GM23338 (cell line): ENCODE measurements at regions not wholly inside any gene's neighbourhood (a gene's known extent, or its start where the extent isn't known, plus 50 kb on each side); places are given as distances from the start of the nearest gene placed in this dataset.

Experiments used
- ATAC-seq: fragments of 200-7000 bp; cut with Tn5 transposase; 3 replicates; pipeline ENCODE4 v1.9.1; 2020
- DNase-seq: peaks from one replicate; pipeline ENCODE4 v3.0.0-alpha.2; 2015; ENCODE audit warnings: low spot score
- H2AFZ ChIP-seq: fragments of 200-600 bp; sonication (generic); 2 replicates; pipeline ENCODE4 v1.8.0; 2016; ENCODE audit warnings: antibody characterized with exemption, mild to moderate bottlenecking, moderate library complexity
- H3F3A ChIP-seq: fragments of 200-600 bp; sonication (generic); replicated peaks from 2 replicates; pipeline ENCODE4 v1.8.0; 2017; ENCODE audit warnings: antibody characterized with exemption, mixed run types, low read depth
- H3K27ac ChIP-seq: fragments of 200-600 bp; sonication (generic); 2 replicates; pipeline ENCODE4 v1.6.1; 2016; ENCODE audit warnings: low read depth
- H3K27me3 ChIP-seq: fragments of 200-600 bp; sonication (generic); 2 replicates; pipeline ENCODE4 v1.8.0; 2016; ENCODE audit warnings: mild to moderate bottlenecking, mixed run types, moderate library complexity; ENCODE audit not compliant: insufficient read depth
- H3K36me3 ChIP-seq: fragments of 200-600 bp; sonication (generic); 2 replicates; pipeline ENCODE4 v1.8.0; 2016; ENCODE audit warnings: mild to moderate bottlenecking; ENCODE audit not compliant: insufficient read depth
- H3K4me1 ChIP-seq: fragments of 200-600 bp; sonication (generic); 2 replicates; pipeline ENCODE4 v1.8.0; 2016; ENCODE audit warnings: mild to moderate bottlenecking, moderate library complexity; ENCODE audit not compliant: insufficient read depth
- H3K4me2 ChIP-seq: fragments of 200-600 bp; sonication (generic); 2 replicates; pipeline ENCODE4 v1.7.1; 2017; ENCODE audit warnings: mixed run types
- H3K4me3 ChIP-seq: fragments of 200-600 bp; sonication (generic); 2 replicates; pipeline ENCODE4 v1.6.1; 2016; ENCODE audit warnings: mixed run types
- H3K79me2 ChIP-seq: fragments of 200-600 bp; sonication (generic); replicated peaks from 2 replicates; pipeline ENCODE4 v1.8.0; 2017; ENCODE audit warnings: mild to moderate bottlenecking; ENCODE audit not compliant: insufficient read depth
- H3K9me2 ChIP-seq: fragments of 200-600 bp; sonication (generic); 2 replicates; pipeline ENCODE4 v1.8.0; 2017; ENCODE audit not compliant: insufficient read depth
- H4K20me1 ChIP-seq: fragments of 200-600 bp; sonication (generic); replicated peaks from 2 replicates; pipeline ENCODE4 v1.8.0; 2017; ENCODE audit warnings: mild to moderate bottlenecking; ENCODE audit not compliant: insufficient read depth
- H3K27ac Mint-ChIP-seq: 2 replicates; pipeline ENCODE4 v1.8.0; 2020; ENCODE audit warnings: inconsistent platforms, mild to moderate bottlenecking, moderate library complexity, mixed read lengths
- H3K27me3 Mint-ChIP-seq: 3 replicates; pipeline ENCODE4 v1.8.0; 2022; ENCODE audit warnings: low read depth, mild to moderate bottlenecking, moderate library complexity, mixed read lengths, inconsistent platforms; ENCODE audit not compliant: insufficient read depth, poor library complexity
- H3K36me3 Mint-ChIP-seq: 3 replicates; pipeline ENCODE4 v1.8.0; 2021; ENCODE audit warnings: low read depth, mild to moderate bottlenecking, inconsistent platforms, moderate library complexity, mixed read lengths
- H3K4me1 Mint-ChIP-seq: 3 replicates; pipeline ENCODE4 v1.8.0; 2020; ENCODE audit warnings: mild to moderate bottlenecking, inconsistent platforms, mixed read lengths
- H3K4me3 Mint-ChIP-seq: 3 replicates; pipeline ENCODE4 v1.8.0; 2021; ENCODE audit warnings: moderate library complexity, mild to moderate bottlenecking, inconsistent platforms, mixed read lengths
- H3K9me3 Mint-ChIP-seq: 3 replicates; pipeline ENCODE4 v1.8.0; 2020; ENCODE audit warnings: moderate library complexity, mild to moderate bottlenecking, inconsistent platforms, mixed read lengths
- EZH2 ChIP-seq: fragments of 200-600 bp; sonication (generic); IDR thresholded peaks from one replicate; pipeline ENCODE4 v1.8.0; 2017; ENCODE audit warnings: antibody characterized with exemption, mild to moderate bottlenecking, low read depth; ENCODE audit not compliant: unreplicated experiment
- EZH2phosphoT487 ChIP-seq: fragments of 200-600 bp; sonication (generic); IDR thresholded peaks from one replicate; pipeline ENCODE4 v1.8.1; 2018; ENCODE audit warnings: antibody characterized with exemption; ENCODE audit not compliant: unreplicated experiment
- POLR2AphosphoS5 ChIP-seq: IDR thresholded peaks from 2 replicates; pipeline ENCODE4 v1.6.1; 2016; ENCODE audit warnings: antibody characterized with exemption, low read depth
- ZNF331 ChIP-seq: fragments of 250-450 bp; sonication (Bioruptor Pico); IDR thresholded peaks from 2 replicates; pipeline ENCODE4 v1.5.0; 2020; ENCODE audit warnings: low read depth, mild to moderate bottlenecking, moderate library complexity
- TF ChIP-seq, protein P1 (sequence below): fragments of 250-450 bp; sonication (Bioruptor Pico); IDR thresholded peaks from 2 replicates; pipeline ENCODE4 v1.5.0; 2020; ENCODE audit warnings: mild to moderate bottlenecking, moderate library complexity

DNA sequence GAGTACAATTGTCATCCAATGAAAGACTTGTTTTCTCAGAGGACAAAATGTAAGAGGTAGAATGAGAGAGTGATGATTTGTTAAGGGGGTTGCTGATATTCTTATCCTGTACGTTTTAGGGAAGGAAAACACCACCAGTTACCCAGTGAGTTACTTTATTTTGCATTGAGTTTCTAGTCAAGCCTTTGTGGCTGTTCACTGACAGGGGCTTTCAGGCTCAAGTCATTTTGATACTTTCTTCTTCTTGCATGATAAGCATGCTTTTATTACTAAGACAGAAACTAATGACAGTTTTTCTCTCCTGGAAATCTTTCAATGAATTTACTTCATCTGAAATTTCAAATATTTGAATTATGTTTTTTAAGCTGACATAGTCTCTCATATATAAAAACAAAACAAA, 710.2 kb upstream of the POM121L12 start:
- H3K36me3 ChIP-seq: no peaks in the 10 kb centered on the region
- ATAC-seq (no peak), DNase-seq (no peak)
- no peak overlapping the region for H3K27ac Mint-ChIP-seq
- no peak overlapping the region for H3K4me3 Mint-ChIP-seq
- no peak overlapping the region for H3K4me3 ChIP-seq
- peaks cover 29% of the 10 kb centered on the region for H3K9me3 Mint-ChIP-seq
- TF ChIP-seq EZH2phosphoT487: no peak
- peaks cover 22% of the 10 kb centered on the region for H3K36me3 Mint-ChIP-seq
- no peaks in the 10 kb centered on the region for H3F3A ChIP-seq
- H3K4me1 ChIP-seq: no peaks in the 10 kb centered on the region
- H3K79me2 ChIP-seq: no peaks in the 10 kb centered on the region
- H3K4me2 ChIP-seq: no peak overlapping the region
- H4K20me1 ChIP-seq: no peaks in the 10 kb centered on the region
- no peak overlapping the region for H3K27ac ChIP-seq
- no peaks in the 10 kb centered on the region for H3K27me3 ChIP-seq
- H3K27me3 Mint-ChIP-seq: peaks cover 4% of the 10 kb centered on the region
- H3K4me1 Mint-ChIP-seq: no peaks in the 10 kb centered on the region
- no peak overlapping the region for H2AFZ ChIP-seq
- H3K9me2 ChIP-seq: peaks cover 2% of the 10 kb centered on the region; the same call in 1 of the 2 replicates

DNA sequence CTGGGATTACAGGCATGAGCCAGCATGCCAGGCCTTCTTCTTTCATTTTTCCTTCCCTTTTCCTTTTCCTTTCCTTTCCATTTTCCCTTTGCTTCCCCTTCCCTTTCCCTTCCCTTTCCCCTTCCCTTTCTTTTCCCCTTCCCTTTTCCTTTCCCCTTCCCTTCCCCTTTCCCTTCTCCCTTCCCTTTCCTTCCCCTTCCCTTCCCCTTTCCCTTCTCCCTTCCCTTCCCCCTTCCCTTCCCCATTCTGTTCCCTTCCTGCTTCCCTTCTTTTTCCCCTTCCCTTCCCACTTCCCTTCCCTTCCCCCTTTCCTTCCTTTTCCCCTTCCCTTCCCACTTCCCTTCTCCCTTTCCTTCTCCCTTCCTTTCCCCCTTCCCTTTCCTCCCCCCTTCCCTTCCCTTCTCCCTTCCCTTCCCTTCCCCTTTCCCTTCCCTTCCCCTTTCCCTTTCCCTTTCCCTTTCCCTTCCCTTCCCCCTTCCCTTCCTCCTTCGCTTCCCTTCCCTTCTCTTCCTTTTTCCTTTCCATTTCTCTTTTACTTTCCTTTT, 712.2 kb upstream of the POM121L12 start:
- H3K27ac ChIP-seq: no peak overlapping the region
- Mint-ChIP-seq H3K27me3 (peaks cover 4% of the 10 kb centered on the region), H3K27ac (no peak overlapping the region), H3K9me3 (peaks cover 20% of the 10 kb centered on the region), H3K4me3 (no peak overlapping the region), H3K36me3 (peaks cover 19% of the 10 kb centered on the region), H3K4me1 (no peaks in the 10 kb centered on the region)
- peaks cover 8% of the 10 kb centered on the region; the same call in 1 of the 2 replicates for H3K9me2 ChIP-seq
- no peaks in the 10 kb centered on the region for H3K27me3 ChIP-seq
- no peaks in the 10 kb centered on the region for H3K4me1 ChIP-seq
- H3K36me3 ChIP-seq: no peaks in the 10 kb centered on the region
- H3K4me2 ChIP-seq: no peak overlapping the region
- no peaks in the 10 kb centered on the region for H3F3A ChIP-seq
- H2AFZ ChIP-seq: no peak overlapping the region
- no peak overlapping the region for H3K4me3 ChIP-seq
- H3K79me2 ChIP-seq: no peaks in the 10 kb centered on the region
- ATAC-seq (no peak), DNase-seq (no peak)
- TF ChIP-seq EZH2 (no peak), POLR2AphosphoS5 (no peak), ZNF331 (CRISPR knock-in tag) (no peak)
- TF ChIP-seq, protein P1, sequence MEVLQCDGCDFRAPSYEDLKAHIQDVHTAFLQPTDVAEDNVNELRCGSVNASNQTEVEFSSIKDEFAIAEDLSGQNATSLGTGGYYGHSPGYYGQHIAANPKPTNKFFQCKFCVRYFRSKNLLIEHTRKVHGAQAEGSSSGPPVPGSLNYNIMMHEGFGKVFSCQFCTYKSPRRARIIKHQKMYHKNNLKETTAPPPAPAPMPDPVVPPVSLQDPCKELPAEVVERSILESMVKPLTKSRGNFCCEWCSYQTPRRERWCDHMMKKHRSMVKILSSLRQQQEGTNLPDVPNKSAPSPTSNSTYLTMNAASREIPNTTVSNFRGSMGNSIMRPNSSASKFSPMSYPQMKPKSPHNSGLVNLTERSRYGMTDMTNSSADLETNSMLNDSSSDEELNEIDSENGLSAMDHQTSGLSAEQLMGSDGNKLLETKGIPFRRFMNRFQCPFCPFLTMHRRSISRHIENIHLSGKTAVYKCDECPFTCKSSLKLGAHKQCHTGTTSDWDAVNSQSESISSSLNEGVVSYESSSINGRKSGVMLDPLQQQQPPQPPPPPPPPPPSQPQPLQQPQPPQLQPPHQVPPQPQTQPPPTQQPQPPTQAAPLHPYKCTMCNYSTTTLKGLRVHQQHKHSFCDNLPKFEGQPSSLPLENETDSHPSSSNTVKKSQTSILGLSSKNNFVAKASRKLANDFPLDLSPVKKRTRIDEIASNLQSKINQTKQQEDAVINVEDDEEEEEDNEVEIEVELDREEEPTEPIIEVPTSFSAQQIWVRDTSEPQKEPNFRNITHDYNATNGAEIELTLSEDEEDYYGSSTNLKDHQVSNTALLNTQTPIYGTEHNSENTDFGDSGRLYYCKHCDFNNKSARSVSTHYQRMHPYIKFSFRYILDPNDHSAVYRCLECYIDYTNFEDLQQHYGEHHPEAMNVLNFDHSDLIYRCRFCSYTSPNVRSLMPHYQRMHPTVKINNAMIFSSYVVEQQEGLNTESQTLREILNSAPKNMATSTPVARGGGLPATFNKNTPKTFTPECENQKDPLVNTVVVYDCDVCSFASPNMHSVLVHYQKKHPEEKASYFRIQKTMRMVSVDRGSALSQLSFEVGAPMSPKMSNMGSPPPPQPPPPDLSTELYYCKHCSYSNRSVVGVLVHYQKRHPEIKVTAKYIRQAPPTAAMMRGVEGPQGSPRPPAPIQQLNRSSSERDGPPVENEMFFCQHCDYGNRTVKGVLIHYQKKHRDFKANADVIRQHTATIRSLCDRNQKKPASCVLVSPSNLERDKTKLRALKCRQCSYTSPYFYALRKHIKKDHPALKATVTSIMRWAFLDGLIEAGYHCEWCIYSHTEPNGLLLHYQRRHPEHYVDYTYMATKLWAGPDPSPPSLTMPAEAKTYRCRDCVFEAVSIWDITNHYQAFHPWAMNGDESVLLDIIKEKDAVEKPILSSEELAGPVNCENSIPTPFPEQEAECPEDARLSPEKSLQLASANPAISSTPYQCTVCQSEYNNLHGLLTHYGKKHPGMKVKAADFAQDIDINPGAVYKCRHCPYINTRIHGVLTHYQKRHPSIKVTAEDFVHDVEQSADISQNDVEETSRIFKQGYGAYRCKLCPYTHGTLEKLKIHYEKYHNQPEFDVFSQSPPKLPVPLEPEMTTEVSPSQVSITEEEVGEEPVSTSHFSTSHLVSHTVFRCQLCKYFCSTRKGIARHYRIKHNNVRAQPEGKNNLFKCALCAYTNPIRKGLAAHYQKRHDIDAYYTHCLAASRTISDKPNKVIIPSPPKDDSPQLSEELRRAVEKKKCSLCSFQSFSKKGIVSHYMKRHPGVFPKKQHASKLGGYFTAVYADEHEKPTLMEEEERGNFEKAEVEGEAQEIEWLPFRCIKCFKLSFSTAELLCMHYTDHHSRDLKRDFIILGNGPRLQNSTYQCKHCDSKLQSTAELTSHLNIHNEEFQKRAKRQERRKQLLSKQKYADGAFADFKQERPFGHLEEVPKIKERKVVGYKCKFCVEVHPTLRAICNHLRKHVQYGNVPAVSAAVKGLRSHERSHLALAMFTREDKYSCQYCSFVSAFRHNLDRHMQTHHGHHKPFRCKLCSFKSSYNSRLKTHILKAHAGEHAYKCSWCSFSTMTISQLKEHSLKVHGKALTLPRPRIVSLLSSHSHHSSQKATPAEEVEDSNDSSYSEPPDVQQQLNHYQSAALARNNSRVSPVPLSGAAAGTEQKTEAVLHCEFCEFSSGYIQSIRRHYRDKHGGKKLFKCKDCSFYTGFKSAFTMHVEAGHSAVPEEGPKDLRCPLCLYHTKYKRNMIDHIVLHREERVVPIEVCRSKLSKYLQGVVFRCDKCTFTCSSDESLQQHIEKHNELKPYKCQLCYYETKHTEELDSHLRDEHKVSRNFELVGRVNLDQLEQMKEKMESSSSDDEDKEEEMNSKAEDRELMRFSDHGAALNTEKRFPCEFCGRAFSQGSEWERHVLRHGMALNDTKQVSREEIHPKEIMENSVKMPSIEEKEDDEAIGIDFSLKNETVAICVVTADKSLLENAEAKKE (CRISPR knock-in tag): no peak
- no peaks in the 10 kb centered on the region for H4K20me1 ChIP-seq
